ENCODE measurements at regions not wholly inside any gene's neighbourhood (a gene's known extent, or its start where the extent isn't known, plus 50 kb on each side); places are given as distances from the start of the nearest gene placed in this dataset.

- intact Hi-C loops (cut with micrococcal nuclease), result no loop called here
- H3K79me2 ChIP-seq (ENCODE audit: low read length), result no peaks in the 10 kb centered on the region
- no peak overlapping the region for H2AFZ ChIP-seq (ENCODE audit: low read length)
- H3K4me1 ChIP-seq (ENCODE audit: insufficient read depth, low read length), result peaks cover 8% of the 10 kb centered on the region; the same call in 1 of the 2 replicates
- no TSS peak for BruUV-seq (replicated peaks)
- no peak for ATAC-seq
- H4K20me1 ChIP-seq (ENCODE audit: low read length), result no peaks in the 10 kb centered on the region
- no peak overlapping the region for H3K9ac ChIP-seq (ENCODE audit: low read length)
- DNase-seq, result no peak
- CTCF ChIA-PET, result no interaction called here
- POLR2A ChIA-PET (ENCODE audit: unreplicated experiment), result no interaction called here
- no peak overlapping the region for H3K27ac ChIP-seq (ENCODE audit: low read length)
- no peaks in the 10 kb centered on the region for H3K9me3 ChIP-seq (ENCODE audit: low read length)
- no peaks in the 10 kb centered on the region for H3K27me3 ChIP-seq (ENCODE audit: low read length)
- H3F3A ChIP-seq (ENCODE audit: low read length, unreplicated experiment), result no peaks in the 10 kb centered on the region
- no peak overlapping the region for H3K4me2 ChIP-seq (ENCODE audit: low read length)
- H3K36me3 ChIP-seq (ENCODE audit: low read depth, low read length), result no peaks in the 10 kb centered on the region
- no peak for TF ChIP-seq EZH2 (IDR thresholded peaks at IDR 0.05; ENCODE audit: low read length, unreplicated experiment)
- no peak for TF ChIP-seq EZH2phosphoT487 (IDR thresholded peaks at IDR 0.05; ENCODE audit: borderline replicate concordance, low read length)
- no peak for TF ChIP-seq CTCF (conservative IDR thresholded peaks at IDR 0.05; ENCODE audit: low read depth, low read length)
- no peak overlapping the region for H3K4me3 ChIP-seq (ENCODE audit: low read length)
- no peaks in the 10 kb centered on the region for H3K9me2 ChIP-seq (replicated peaks; ENCODE audit: low read length)
These were observed 382.3 kb upstream of the NXPH2 start for GRCh38 chr2:139162456-139162855.

GRCh38 chr2:139160836-139161235 lies 380.6 kb upstream of the NXPH2 start:
- intact Hi-C loops (cut with micrococcal nuclease), result no loop called here
- H3K36me3 ChIP-seq (ENCODE audit: low read depth, low read length), result no peaks in the 10 kb centered on the region
- no peaks in the 10 kb centered on the region for H3K79me2 ChIP-seq (ENCODE audit: low read length)
- no peak overlapping the region for H3K4me2 ChIP-seq (ENCODE audit: low read length)
- H3K4me1 ChIP-seq (ENCODE audit: insufficient read depth, low read length), result peaks cover 8% of the 10 kb centered on the region; the same call in 1 of the 2 replicates
- H4K20me1 ChIP-seq (ENCODE audit: low read length), result no peaks in the 10 kb centered on the region
- H3K9me3 ChIP-seq (ENCODE audit: low read length), result no peaks in the 10 kb centered on the region
- no peak overlapping the region for H3K9ac ChIP-seq (ENCODE audit: low read length)
- DNase-seq (peak; percentile 40), ATAC-seq (no peak; the same call in 1 of the 2 replicates)
- ChIA-PET CTCF (no interaction called here), POLR2A (ENCODE audit: unreplicated experiment) (no interaction called here)
- no peaks in the 10 kb centered on the region for H3K27me3 ChIP-seq (ENCODE audit: low read length)
- H3F3A ChIP-seq (ENCODE audit: low read length, unreplicated experiment), result no peaks in the 10 kb centered on the region
- no peak overlapping the region for H2AFZ ChIP-seq (ENCODE audit: low read length)
- no peak overlapping the region for H3K4me3 ChIP-seq (ENCODE audit: low read length)
- no peak overlapping the region for H3K27ac ChIP-seq (ENCODE audit: low read length)
- BruUV-seq (replicated peaks), result no TSS peak
- TF ChIP-seq EZH2 (IDR thresholded peaks at IDR 0.05; ENCODE audit: low read length, unreplicated experiment), result no peak
- no peak for TF ChIP-seq CTCF (conservative IDR thresholded peaks at IDR 0.05; ENCODE audit: low read depth, low read length)
- no peak for TF ChIP-seq EZH2phosphoT487 (IDR thresholded peaks at IDR 0.05; ENCODE audit: borderline replicate concordance, low read length)
- H3K9me2 ChIP-seq (replicated peaks; ENCODE audit: low read length), result no peaks in the 10 kb centered on the region

- Histone ChIP-seq H3K79me2 (ENCODE audit: low read length) (no peaks in the 10 kb centered on the region), H3F3A (ENCODE audit: low read length, unreplicated experiment) (no peaks in the 10 kb centered on the region), H3K36me3 (ENCODE audit: low read depth, low read length) (no peaks in the 10 kb centered on the region), H3K9ac (ENCODE audit: low read length) (no peak overlapping the region), H3K9me2 (replicated peaks; ENCODE audit: low read length) (no peaks in the 10 kb centered on the region), H3K9me3 (ENCODE audit: low read length) (no peaks in the 10 kb centered on the region), H4K20me1 (ENCODE audit: low read length) (no peaks in the 10 kb centered on the region), H3K27ac (ENCODE audit: low read length) (no peak overlapping the region), H3K27me3 (ENCODE audit: low read length) (no peaks in the 10 kb centered on the region), H3K4me3 (ENCODE audit: low read length) (no peak overlapping the region), H3K4me1 (ENCODE audit: insufficient read depth, low read length) (peaks cover 8% of the 10 kb centered on the region; the same call in 1 of the 2 replicates), H3K4me2 (ENCODE audit: low read length) (no peak overlapping the region), H2AFZ (ENCODE audit: low read length) (no peak overlapping the region)
- TF ChIP-seq EZH2 (IDR thresholded peaks at IDR 0.05; ENCODE audit: low read length, unreplicated experiment) (no peak), EZH2phosphoT487 (IDR thresholded peaks at IDR 0.05; ENCODE audit: borderline replicate concordance, low read length) (no peak), CTCF (conservative IDR thresholded peaks at IDR 0.05; ENCODE audit: low read depth, low read length) (no peak)
- ATAC-seq (no peak), DNase-seq (no peak)
- POLR2A ChIA-PET (ENCODE audit: unreplicated experiment), result no interaction called here
- intact Hi-C loops (cut with micrococcal nuclease), result no loop called here
- BruUV-seq (replicated peaks), result no TSS peak
- CTCF ChIA-PET, result interaction anchor here (0.6 kb wide), 1 partner anchor 176 kb away, joined by 3 read pairs; no protein-coding TSS in a partner anchor
These were observed 379.0 kb upstream of the NXPH2 start for GRCh38 chr2:139159177-139159576.
